GM23248 (cell line): ENCODE measurements at regions not wholly inside any gene's neighbourhood (a gene's known extent, or its start where the extent isn't known, plus 50 kb on each side); places are given as distances from the start of the nearest gene placed in this dataset.

ENCODE experiments used
- EZH2 ChIP-seq: fragments of 200-600 bp; sonication (generic); IDR thresholded peaks from 2 replicates; pipeline ENCODE4 v1.6.1; 2018; ENCODE audit warnings: antibody characterized with exemption, mild to moderate bottlenecking; ENCODE audit not compliant: insufficient read depth, poor library complexity, severe bottlenecking
- EZH2phosphoT487 ChIP-seq: fragments of 200-600 bp; sonication (generic); IDR thresholded peaks from 2 replicates; pipeline ENCODE4 v1.6.1; 2018; ENCODE audit warnings: antibody characterized with exemption, moderate library complexity, mild to moderate bottlenecking, low read depth; ENCODE audit not compliant: insufficient read depth

DNA sequence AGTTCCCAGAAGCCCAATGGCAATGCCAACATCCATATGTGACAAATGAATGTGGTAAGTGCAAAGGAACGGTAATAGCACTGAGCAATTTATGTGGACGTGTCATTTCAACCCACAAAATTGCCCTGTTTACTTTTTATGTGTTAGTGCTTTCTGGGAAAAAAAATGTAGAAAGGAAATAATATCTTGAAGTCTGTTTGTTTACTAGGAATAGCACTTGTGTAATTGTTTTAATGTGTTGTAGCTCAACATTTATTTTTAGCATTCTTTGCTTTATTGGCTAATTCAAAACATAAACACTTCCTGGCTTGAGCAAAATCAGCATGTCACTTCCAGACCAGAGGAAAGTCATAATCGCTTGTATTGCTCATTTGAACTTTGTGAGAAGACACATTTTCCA lies 224.8 kb upstream of the KCNK2 start:
- no peak for TF ChIP-seq EZH2phosphoT487
- TF ChIP-seq EZH2 = no peak
